ENCODE measurements at regions not wholly inside any gene's neighbourhood (a gene's known extent, or its start where the extent isn't known, plus 50 kb on each side); places are given as distances from the start of the nearest gene placed in this dataset.

- Histone ChIP-seq H3K4me1 (replicated peaks) (no peaks in the 10 kb centered on the region), H3K36me3 (no peaks in the 10 kb centered on the region), H3K27me3 (replicated peaks; ENCODE audit: insufficient read depth) (no peaks in the 10 kb centered on the region), H3K9me3 (no peaks in the 10 kb centered on the region), H3K4me3 (no peak overlapping the region), H3K27ac (no peak overlapping the region)
- intact Hi-C loops (cut with DNase I), result no loop called here
- TF ChIP-seq POLR2AphosphoS5 (IDR thresholded peaks at IDR 0.05), result no peak
- TF ChIP-seq, protein P1, sequence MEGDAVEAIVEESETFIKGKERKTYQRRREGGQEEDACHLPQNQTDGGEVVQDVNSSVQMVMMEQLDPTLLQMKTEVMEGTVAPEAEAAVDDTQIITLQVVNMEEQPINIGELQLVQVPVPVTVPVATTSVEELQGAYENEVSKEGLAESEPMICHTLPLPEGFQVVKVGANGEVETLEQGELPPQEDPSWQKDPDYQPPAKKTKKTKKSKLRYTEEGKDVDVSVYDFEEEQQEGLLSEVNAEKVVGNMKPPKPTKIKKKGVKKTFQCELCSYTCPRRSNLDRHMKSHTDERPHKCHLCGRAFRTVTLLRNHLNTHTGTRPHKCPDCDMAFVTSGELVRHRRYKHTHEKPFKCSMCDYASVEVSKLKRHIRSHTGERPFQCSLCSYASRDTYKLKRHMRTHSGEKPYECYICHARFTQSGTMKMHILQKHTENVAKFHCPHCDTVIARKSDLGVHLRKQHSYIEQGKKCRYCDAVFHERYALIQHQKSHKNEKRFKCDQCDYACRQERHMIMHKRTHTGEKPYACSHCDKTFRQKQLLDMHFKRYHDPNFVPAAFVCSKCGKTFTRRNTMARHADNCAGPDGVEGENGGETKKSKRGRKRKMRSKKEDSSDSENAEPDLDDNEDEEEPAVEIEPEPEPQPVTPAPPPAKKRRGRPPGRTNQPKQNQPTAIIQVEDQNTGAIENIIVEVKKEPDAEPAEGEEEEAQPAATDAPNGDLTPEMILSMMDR (IDR thresholded peaks at IDR 0.05), result no peak
- no peak for TF ChIP-seq POLR2A (IDR thresholded peaks at IDR 0.05)
- no peak for DNase-seq (ENCODE audit: low spot score)
These were observed 488.9 kb upstream of the TNC start for GRCh38 chr9:115606838-115607237.

DNA sequence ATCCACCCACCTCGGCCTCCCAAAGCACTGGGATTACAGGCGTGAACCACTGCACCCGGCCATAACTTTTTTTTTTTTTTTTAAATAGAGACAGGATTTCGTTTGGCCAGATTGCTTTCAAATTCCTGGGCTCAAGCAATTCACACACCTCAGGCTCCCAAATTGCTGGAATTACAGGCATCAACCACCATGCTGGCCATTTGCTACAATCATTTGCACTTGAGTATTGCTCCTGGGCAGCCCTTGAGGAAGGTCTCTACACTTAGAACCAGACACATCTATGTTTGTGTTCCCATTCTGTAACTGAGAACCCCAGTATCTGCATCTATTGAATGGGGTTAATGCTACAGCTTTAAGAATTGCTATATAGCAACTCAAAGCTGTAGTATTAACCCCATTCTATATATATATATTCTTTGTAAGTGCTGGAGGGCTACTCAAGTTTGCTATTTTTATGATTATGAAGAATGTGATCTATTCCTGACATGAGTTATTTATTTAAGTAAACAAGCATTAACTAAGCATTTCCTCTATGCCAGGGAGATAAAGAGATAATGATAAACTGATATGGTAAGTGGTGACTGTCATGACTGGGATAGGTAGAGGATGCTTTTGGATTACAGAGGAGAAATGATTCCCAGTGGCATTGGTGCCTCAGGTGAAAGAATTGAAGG is 496.5 kb upstream of the TNC start:
- Histone ChIP-seq H3K27ac (no peak overlapping the region), H3K36me3 (no peaks in the 10 kb centered on the region), H3K4me3 (no peak overlapping the region), H3K4me1 (replicated peaks) (no peaks in the 10 kb centered on the region), H3K27me3 (replicated peaks; ENCODE audit: insufficient read depth) (no peaks in the 10 kb centered on the region), H3K9me3 (no peaks in the 10 kb centered on the region)
- DNase-seq (ENCODE audit: low spot score), result no peak
- intact Hi-C loops (cut with DNase I), result no loop called here
- WGBS, result 81% methylated on average over 4 of the region's 4 CpGs
- TF ChIP-seq, protein P1 (IDR thresholded peaks at IDR 0.05), result no peak
- TF ChIP-seq POLR2AphosphoS5 (IDR thresholded peaks at IDR 0.05) (no peak), POLR2A (IDR thresholded peaks at IDR 0.05) (no peak)

GRCh38 chr9:115615000-115615401 is 497.0 kb upstream of the TNC start:
- no peak overlapping the region for H3K27ac ChIP-seq
- 84% methylated on average over 3 of the region's 3 CpGs for WGBS

DNA sequence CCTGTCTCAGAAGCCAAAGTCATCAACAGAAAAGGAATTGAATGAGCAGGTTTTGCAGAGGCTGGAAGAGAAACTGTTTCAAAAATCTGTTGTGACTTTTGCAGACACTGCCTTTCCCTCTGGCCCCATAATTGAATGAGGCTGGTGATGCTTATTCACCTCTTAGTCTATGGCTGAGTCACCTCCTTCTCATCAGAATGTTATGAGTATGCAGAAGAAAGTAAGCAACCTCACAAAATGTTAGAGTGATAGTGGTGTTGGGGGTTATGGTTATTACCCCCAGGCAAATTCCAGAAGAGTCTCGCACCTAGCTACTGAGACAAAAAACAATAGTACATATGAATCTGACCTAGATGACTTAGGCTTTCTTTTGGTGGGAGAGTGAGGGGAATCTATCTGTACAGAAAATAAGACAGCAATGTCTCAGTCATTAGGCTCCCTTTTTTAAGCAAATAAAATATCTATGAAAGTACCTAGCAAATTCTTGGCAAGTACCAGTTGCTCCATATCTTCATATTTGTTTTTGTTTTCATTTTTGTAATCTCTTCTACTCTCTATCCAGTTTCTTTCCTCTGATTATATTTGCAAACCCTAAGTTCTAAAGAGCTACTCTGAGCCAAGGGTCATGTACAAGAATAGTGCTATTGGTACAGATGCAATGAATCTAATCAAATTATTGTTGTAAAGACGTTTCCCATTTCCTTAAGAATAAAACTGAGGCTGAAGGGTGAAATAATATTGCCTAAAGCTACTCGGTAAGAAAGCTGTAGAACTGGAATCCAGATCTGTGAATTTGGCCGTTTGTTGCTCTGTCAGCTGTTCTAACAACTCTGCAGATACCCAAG is 498.1 kb upstream of the TNC start:
- no peak for DNase-seq (ENCODE audit: low spot score)
- no peaks in the 10 kb centered on the region for H3K27me3 ChIP-seq (replicated peaks; ENCODE audit: insufficient read depth)
- intact Hi-C loops (cut with DNase I), result no loop called here
- H3K9me3 ChIP-seq, result no peaks in the 10 kb centered on the region
- 48% methylated on average over 4 of the region's 4 CpGs for WGBS
- H3K4me1 ChIP-seq (replicated peaks), result no peaks in the 10 kb centered on the region
- TF ChIP-seq POLR2A (IDR thresholded peaks at IDR 0.05) (no peak), POLR2AphosphoS5 (IDR thresholded peaks at IDR 0.05) (no peak)
- TF ChIP-seq, protein P1 (IDR thresholded peaks at IDR 0.05), result no peak
- H3K27ac ChIP-seq, result no peak overlapping the region
- no peaks in the 10 kb centered on the region for H3K36me3 ChIP-seq
- no peak overlapping the region for H3K4me3 ChIP-seq

More at GRCh38 chr9:115615000-115615401, 497.0 kb upstream of the TNC start:
- Histone ChIP-seq H3K9me3 (no peaks in the 10 kb centered on the region), H3K36me3 (no peaks in the 10 kb centered on the region), H3K4me3 (no peak overlapping the region), H3K27me3 (replicated peaks; ENCODE audit: insufficient read depth) (no peaks in the 10 kb centered on the region), H3K4me1 (replicated peaks) (no peaks in the 10 kb centered on the region)
- no peak for DNase-seq (ENCODE audit: low spot score)
- no peak for TF ChIP-seq POLR2AphosphoS5 (IDR thresholded peaks at IDR 0.05)
- no peak for TF ChIP-seq POLR2A (IDR thresholded peaks at IDR 0.05)
- TF ChIP-seq, protein P1 (IDR thresholded peaks at IDR 0.05), result no peak
- intact Hi-C loops (cut with DNase I), result no loop called here

Data from prostate gland (tissue), 2 donors.